DND-41 (cell line): ENCODE measurements at regions not wholly inside any gene's neighbourhood (a gene's known extent, or its start where the extent isn't known, plus 50 kb on each side); places are given as distances from the start of the nearest gene placed in this dataset.

Experiments
- ATAC-seq: fragments of 200-7000 bp; cut with Tn5 transposase; 3 replicates; pipeline ENCODE4 v1.9.1; 2021; ENCODE audit warnings: low read depth; ENCODE audit not compliant: insufficient read depth
- DNase-seq: peaks from one replicate; pipeline ENCODE4 v3.0.0-alpha.2; 2020
- H2AFZ ChIP-seq: 2 replicates; pipeline ENCODE4 v1.6.0; 2012; ENCODE audit warnings: low read depth, low read length
- H3K27ac ChIP-seq: 2 replicates; pipeline ENCODE4 v1.5.1; 2012; ENCODE audit warnings: low read length, inconsistent platforms
- H3K27me3 ChIP-seq: fragments of 200-600 bp; sonication (generic); 2 replicates; pipeline ENCODE4 v1.6.0; 2012; ENCODE audit warnings: low read length, mild to moderate bottlenecking, inconsistent platforms; ENCODE audit not compliant: insufficient read depth, poor library complexity
- H3K36me3 ChIP-seq: 2 replicates; pipeline ENCODE4 v1.5.1; 2012; ENCODE audit warnings: low read length, inconsistent platforms; ENCODE audit not compliant: insufficient read depth
- H3K4me1 ChIP-seq: 2 replicates; pipeline ENCODE4 v1.5.1; 2012; ENCODE audit warnings: mild to moderate bottlenecking, low read length; ENCODE audit not compliant: insufficient read depth
- H3K4me2 ChIP-seq: 2 replicates; pipeline ENCODE4 v1.6.0; 2012; ENCODE audit warnings: mild to moderate bottlenecking, moderate library complexity, low read length, inconsistent platforms; ENCODE audit not compliant: insufficient read depth
- H3K4me3 ChIP-seq, 2 experiments: fragments of 200-600 bp in 1 of 2; shearing (Covaris generic) in 1 of 2; 2 replicates each; pipeline ENCODE4 v1.5.1; 2012 to 2016; ENCODE audit warnings: inconsistent platforms in 2 of 2, low read length in 2 of 2, mild to moderate bottlenecking in 2 of 2, low read depth in 1 of 2, moderate library complexity in 1 of 2
- H3K79me2 ChIP-seq: 2 replicates; pipeline ENCODE4 v1.6.0; 2012; ENCODE audit warnings: low read length, inconsistent platforms; ENCODE audit not compliant: insufficient read depth
- H3K9ac ChIP-seq: 2 replicates; pipeline ENCODE4 v1.6.0; 2012; ENCODE audit warnings: low read depth, mild to moderate bottlenecking, inconsistent platforms, low read length, moderate library complexity
- H3K9me3 ChIP-seq: 2 replicates; pipeline ENCODE4 v1.5.1; 2012; ENCODE audit warnings: low read length, moderate library complexity, mild to moderate bottlenecking, inconsistent platforms; ENCODE audit not compliant: insufficient read depth, severe bottlenecking
- H4K20me1 ChIP-seq: 2 replicates; pipeline ENCODE4 v1.6.0; 2012; ENCODE audit warnings: low read length; ENCODE audit not compliant: insufficient read depth
- CTCF ChIP-seq: IDR thresholded peaks from 2 replicates; pipeline ENCODE4 v1.5.1; 2012; ENCODE audit warnings: borderline replicate concordance, low read length, moderate library complexity, mild to moderate bottlenecking; ENCODE audit not compliant: poor library complexity, severe bottlenecking; ENCODE audit errors: extremely low read depth
- EZH2 ChIP-seq: IDR thresholded peaks from 3 replicates; pipeline ENCODE4 v1.6.1; 2012; ENCODE audit warnings: borderline replicate concordance, low read depth, mild to moderate bottlenecking, moderate library complexity, low read length, inconsistent platforms; ENCODE audit not compliant: severe bottlenecking

- H3K4me1 ChIP-seq, result no peaks in the 10 kb centered on the region
- no peak for ATAC-seq
Observed at GRCh38 chr11:115965767-115966504, 461.7 kb upstream of the CADM1 start.

GRCh38 chr11:115964091-115964490 is 459.9 kb upstream of the CADM1 start:
- no peak overlapping the region for H2AFZ ChIP-seq
- DNase-seq (no peak), ATAC-seq (no peak)
- no peak overlapping the region for H3K4me2 ChIP-seq
- H3K4me1 ChIP-seq, result no peaks in the 10 kb centered on the region
- H3K36me3 ChIP-seq, result no peaks in the 10 kb centered on the region
- H4K20me1 ChIP-seq, result no peaks in the 10 kb centered on the region
- no peak for TF ChIP-seq EZH2
- TF ChIP-seq CTCF, result no peak
- no peak overlapping the region for H3K4me3 ChIP-seq
- no peaks in the 10 kb centered on the region for H3K9me3 ChIP-seq
- peaks cover 3% of the 10 kb centered on the region for H3K27me3 ChIP-seq
- no peak overlapping the region for H3K9ac ChIP-seq
- no peaks in the 10 kb centered on the region for H3K79me2 ChIP-seq
- no peak overlapping the region for H3K27ac ChIP-seq

More at GRCh38 chr11:115965767-115966504, 461.7 kb upstream of the CADM1 start:
- H3K9me3 ChIP-seq, result no peaks in the 10 kb centered on the region
- H4K20me1 ChIP-seq, result no peaks in the 10 kb centered on the region
- TF ChIP-seq CTCF, result no peak
- no peak for TF ChIP-seq EZH2
- no peak overlapping the region for H3K4me2 ChIP-seq
- H3K27me3 ChIP-seq, result peaks cover 3% of the 10 kb centered on the region
- H2AFZ ChIP-seq, result no peak overlapping the region
- no peak overlapping the region for H3K9ac ChIP-seq
- no peak overlapping the region for H3K27ac ChIP-seq
- no peak for DNase-seq
- H3K79me2 ChIP-seq, result no peaks in the 10 kb centered on the region
- H3K4me3 ChIP-seq, result no peak overlapping the region
- H3K36me3 ChIP-seq, result no peaks in the 10 kb centered on the region

GRCh38 chr11:115963156-115963555 is 458.9 kb upstream of the CADM1 start:
- H2AFZ ChIP-seq, result no peak overlapping the region
- no peak overlapping the region for H3K27ac ChIP-seq
- no peaks in the 10 kb centered on the region for H3K9me3 ChIP-seq
- no peaks in the 10 kb centered on the region; the same call in 1 of the 2 replicates for H4K20me1 ChIP-seq
- TF ChIP-seq EZH2 (no peak), CTCF (no peak)
- H3K9ac ChIP-seq, result no peak overlapping the region
- DNase-seq, result no peak
- no peak overlapping the region for H3K4me2 ChIP-seq
- H3K36me3 ChIP-seq, result no peaks in the 10 kb centered on the region
- peaks cover 3% of the 10 kb centered on the region for H3K27me3 ChIP-seq
- H3K79me2 ChIP-seq, result no peaks in the 10 kb centered on the region
- no peaks in the 10 kb centered on the region for H3K4me1 ChIP-seq
- H3K4me3 ChIP-seq, result no peak overlapping the region
- no peak for ATAC-seq
